HCT116 (cell line): ENCODE measurements at regions not wholly inside any gene's neighbourhood (a gene's known extent, or its start where the extent isn't known, plus 50 kb on each side); places are given as distances from the start of the nearest gene placed in this dataset.

Experiments used
- ATAC-seq: fragments of 200-7000 bp; cut with Tn5 transposase; 2 replicates; pipeline ENCODE4 v1.9.1; 2020; ENCODE audit warnings: mild to moderate bottlenecking, moderate library complexity
- BruUV-seq: library from RNA; stranded (reverse); fragments of 400-500 nt; replicated peaks from 2 replicates; lab custom pipeline; 2021; lab: Mats Ljungman, UMichigan
- CTCF ChIA-PET: fragments of 300-600 bp; sonication (Branson Sonifier 250); formaldehyde crosslinking; loops from one replicate; lab custom pipeline; 2021; ENCODE audit warnings: antibody characterized with exemption; lab: Charles Lee
- POLR2A ChIA-PET: fragments of 300-600, 350-600 bp; sonication (Branson Sonifier 250); formaldehyde crosslinking; loops from one replicate; lab custom pipeline; 2021; ENCODE audit warnings: antibody characterized with exemption; lab: Charles Lee
- RAD21 ChIA-PET, 2 experiments: fragments of 300-600 bp; sonication (Branson Sonifier 250); formaldehyde crosslinking; loops; one replicate each; lab custom pipeline; 2023; ENCODE audit warnings: low total read pairs in 2 of 2; ENCODE audit not compliant: uncharacterized antibody in 2 of 2, unreplicated experiment in 2 of 2, low non-redundant PET in 1 of 2; lab: Charles Lee
- DNase-seq: peaks from one replicate; pipeline ENCODE4 v3.0.0-alpha.2; 2010; ENCODE audit warnings: low read depth, low spot score
- H2AFZ ChIP-seq: fragments of 200-600 bp; shearing (Covaris generic), sonication (generic); 2 replicates; pipeline ENCODE4 v1.6.1; 2017; ENCODE audit warnings: low read depth, mixed run types, mixed read lengths, antibody characterized with exemption, low read length; ENCODE audit not compliant: poor library complexity, severe bottlenecking
- H3K27ac ChIP-seq: 2 replicates; pipeline ENCODE4 v1.5.1; 2012; ENCODE audit warnings: low read depth, low read length
- H3K27me3 ChIP-seq: fragments of 200-600 bp; sonication (generic); 2 replicates; pipeline ENCODE4 v1.6.1; 2016; ENCODE audit warnings: mixed run types, low read length, mixed read lengths; ENCODE audit not compliant: insufficient read depth
- H3K36me3 ChIP-seq, 2 experiments: fragments of 200-500 bp in 1 of 2; fragments of 200-600 bp in 1 of 2; sonication (Bioruptor generic) in 1 of 2; sonication (generic) in 1 of 2; 2 replicates each; pipeline versions ENCODE4 v1.5.1 to v1.6.1; 2014 to 2016; ENCODE audit warnings: low read length in 2 of 2, inconsistent platforms in 1 of 2, mixed read lengths in 1 of 2, mixed run types in 1 of 2; ENCODE audit not compliant: insufficient read depth in 2 of 2, control insufficient read depth in 1 of 2
- H3K4me1 ChIP-seq, 2 experiments: fragments of 200-600 bp in 1 of 2; sonication (generic) in 1 of 2; 2 replicates each; pipeline versions ENCODE4 v1.5.1 to v1.6.1; 2012 to 2017; ENCODE audit warnings: low read length in 2 of 2, inconsistent platforms in 1 of 2, mild to moderate bottlenecking in 1 of 2, mixed read lengths in 1 of 2, mixed run types in 1 of 2, moderate library complexity in 1 of 2; ENCODE audit not compliant: insufficient read depth in 2 of 2, control insufficient read depth in 1 of 2
- H3K4me2 ChIP-seq: fragments of 200-600 bp; sonication (generic); 2 replicates; pipeline ENCODE4 v1.6.1; 2017; ENCODE audit warnings: mixed run types, low read length, mixed read lengths
- H3K4me3 ChIP-seq, 2 experiments: fragments of 200-600 bp in 1 of 2; sonication (generic) in 1 of 2; replicated peaks in 1 of 2; 2 replicates each; pipeline ENCODE4 v1.5.1; 2011 to 2016; ENCODE audit warnings: low read length in 2 of 2, control low read depth in 1 of 2, low read depth in 1 of 2, mild to moderate bottlenecking in 1 of 2, mixed read lengths in 1 of 2, mixed run types in 1 of 2
- H3K79me2 ChIP-seq: fragments of 200-600 bp; sonication (generic); 2 replicates; pipeline ENCODE4 v1.6.1; 2017; ENCODE audit warnings: mild to moderate bottlenecking, mixed run types, low read length, moderate library complexity, mixed read lengths; ENCODE audit not compliant: insufficient read depth
- H3K9ac ChIP-seq: fragments of 200-600 bp; sonication (generic); 2 replicates; pipeline ENCODE4 v1.6.1; 2016; ENCODE audit warnings: low read length, mixed read lengths
- H3K9me2 ChIP-seq: fragments of 200-600 bp; sonication (generic), shearing (Covaris generic); 2 replicates; pipeline ENCODE4 v1.6.1; 2017; ENCODE audit warnings: mixed run types, mild to moderate bottlenecking, moderate library complexity; ENCODE audit not compliant: insufficient read depth
- H3K9me3 ChIP-seq, 2 experiments: fragments of 200-500 bp in 1 of 2; fragments of 200-600 bp in 1 of 2; sonication (Bioruptor generic) in 1 of 2; sonication (generic) in 1 of 2; 2 replicates each; pipeline ENCODE4 v1.6.1; 2014 to 2017; ENCODE audit warnings: low read length in 2 of 2, mixed read lengths in 2 of 2, inconsistent platforms in 1 of 2, low read depth in 1 of 2, mild to moderate bottlenecking in 1 of 2, mixed run types in 1 of 2, moderate library complexity in 1 of 2; ENCODE audit not compliant: control insufficient read depth in 1 of 2, insufficient read depth in 1 of 2
- H4K20me1 ChIP-seq: fragments of 200-600 bp; sonication (generic), shearing (Covaris generic); 2 replicates; pipeline ENCODE4 v1.6.1; 2017; ENCODE audit warnings: mixed run types, mild to moderate bottlenecking, moderate library complexity; ENCODE audit not compliant: insufficient read depth
- EGR1 ChIP-seq: IDR thresholded peaks from 2 replicates; pipeline ENCODE4 v1.6.1; 2012; ENCODE audit warnings: low read depth
- EZH2 ChIP-seq: fragments of 200-600 bp; sonication (generic); IDR thresholded peaks from 2 replicates; pipeline ENCODE4 v1.6.1; 2017; ENCODE audit warnings: antibody characterized with exemption, mixed run types
- FOSL1 ChIP-seq: IDR thresholded peaks from 2 replicates; pipeline ENCODE4 v1.6.1; 2012; ENCODE audit warnings: low read depth
- POLR2A ChIP-seq: IDR thresholded peaks from 2 replicates; pipeline ENCODE4 v1.7.0; 2011; ENCODE audit warnings: borderline replicate concordance; ENCODE audit not compliant: insufficient read depth, insufficient read length; ENCODE audit errors: extremely low read depth
- REST ChIP-seq: IDR thresholded peaks from 2 replicates; pipeline ENCODE4 v1.6.1; 2012; ENCODE audit warnings: low read depth
- TCF7L2 ChIP-seq: IDR thresholded peaks from 2 replicates; pipeline ENCODE4 v1.7.0; 2011; ENCODE audit warnings: borderline replicate concordance, inconsistent platforms; ENCODE audit not compliant: insufficient read depth, insufficient read length; ENCODE audit errors: extremely low read depth
- intact Hi-C: fragments of 100-400 bp; cut with micrococcal nuclease; formaldehyde crosslinking; loops from 2 replicates; pipeline ENCODE4 v1.10.0; 2022

- H3K4me3 ChIP-seq, result no peak overlapping the region
- RAD21 ChIA-PET, result no interaction called here
- no peaks in the 10 kb centered on the region for H3K27me3 ChIP-seq
- no peaks in the 10 kb centered on the region for H4K20me1 ChIP-seq
- H3K9me3 ChIP-seq, result no peaks in the 10 kb centered on the region; a peak in 1 of 4 replicates
- BruUV-seq, result no TSS peak
- POLR2A ChIA-PET, result no interaction called here
- H3K4me1 ChIP-seq, result no peaks in the 10 kb centered on the region
- no peak overlapping the region for H2AFZ ChIP-seq
- DNase-seq (no peak), ATAC-seq (no peak)
- no peak overlapping the region for H3K27ac ChIP-seq
- TF ChIP-seq POLR2A (no peak), EZH2 (no peak), TCF7L2 (no peak), EGR1 (no peak)
- no peaks in the 10 kb centered on the region for H3K79me2 ChIP-seq
- intact Hi-C loops, result no loop called here
- H3K9ac ChIP-seq, result no peak overlapping the region
- H3K36me3 ChIP-seq, result no peaks in the 10 kb centered on the region
- CTCF ChIA-PET, result no interaction called here
- H3K9me2 ChIP-seq, result no peaks in the 10 kb centered on the region
- no peak overlapping the region for H3K4me2 ChIP-seq
These were observed 262.3 kb downstream of the POU4F1 start for GRCh38 chr13:78341032-78341431.

GRCh38 chr13:78339927-78340326 is 263.4 kb downstream of the POU4F1 start:
- Histone ChIP-seq H3K9me3 (no peaks in the 10 kb centered on the region; a peak in 1 of 4 replicates), H3K27me3 (no peaks in the 10 kb centered on the region), H2AFZ (no peak overlapping the region), H3K4me3 (no peak overlapping the region), H3K79me2 (no peaks in the 10 kb centered on the region), H4K20me1 (no peaks in the 10 kb centered on the region), H3K4me1 (no peaks in the 10 kb centered on the region), H3K4me2 (no peak overlapping the region), H3K27ac (no peak overlapping the region), H3K36me3 (no peaks in the 10 kb centered on the region), H3K9me2 (no peaks in the 10 kb centered on the region), H3K9ac (no peak overlapping the region)
- DNase-seq (no peak), ATAC-seq (no peak)
- intact Hi-C loops, result no loop called here
- CTCF ChIA-PET, result no interaction called here
- BruUV-seq, result no TSS peak
- POLR2A ChIA-PET, result no interaction called here
- RAD21 ChIA-PET, result no interaction called here
- TF ChIP-seq REST (no peak), FOSL1 (no peak)
